HG03097 (cell line): ENCODE measurements at regions not wholly inside any gene's neighbourhood (a gene's known extent, or its start where the extent isn't known, plus 50 kb on each side); places are given as distances from the start of the nearest gene placed in this dataset.

Experiments used
- ATAC-seq: cut with Tn5 transposase; IDR thresholded peaks from one replicate; pipeline ENCODE4 v1.9.1; 2021; ENCODE audit not compliant: unreplicated experiment, low FRiP score

DNA sequence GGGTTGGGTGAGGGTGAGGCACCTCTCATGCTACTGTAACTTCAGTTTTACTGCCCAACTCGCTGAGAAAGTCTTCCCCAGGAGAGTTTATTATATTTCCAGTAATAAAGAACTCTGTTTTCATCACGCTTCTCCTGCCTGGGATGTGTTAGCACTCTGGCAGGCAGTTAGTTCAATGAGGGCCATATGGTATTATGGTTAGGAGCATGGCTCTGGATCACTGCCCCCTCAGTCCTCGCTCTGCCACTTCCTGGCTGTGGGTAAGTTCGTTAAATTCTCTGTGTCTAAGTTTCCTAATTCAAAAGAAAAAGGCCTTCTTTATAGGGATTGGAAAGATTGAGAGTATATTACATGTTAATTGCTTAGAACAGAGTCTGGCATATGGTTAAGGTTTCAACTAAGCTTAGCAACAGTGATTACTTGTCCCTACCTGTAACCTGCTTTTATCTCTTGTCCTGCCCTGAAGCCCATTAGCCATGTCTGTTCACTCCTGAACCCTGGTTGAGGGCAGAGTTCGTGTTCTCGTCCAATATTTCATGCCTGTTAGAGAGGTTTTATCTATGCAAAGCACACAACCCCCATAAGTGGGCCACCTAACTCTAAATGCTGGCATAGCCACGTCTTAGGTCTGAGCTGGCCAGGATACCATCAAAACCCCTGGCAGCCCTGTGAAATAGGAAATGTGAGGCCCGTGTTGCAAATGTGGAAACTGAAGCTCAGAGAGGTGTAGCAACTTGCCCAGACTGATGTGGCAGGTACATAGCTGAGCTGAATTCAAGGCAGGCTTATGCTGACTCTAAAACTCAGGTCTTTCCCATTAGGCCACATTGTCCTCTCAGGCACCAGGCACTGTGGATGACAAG is 342.5 kb upstream of the JARID2 start:
- no peak for ATAC-seq

DNA sequence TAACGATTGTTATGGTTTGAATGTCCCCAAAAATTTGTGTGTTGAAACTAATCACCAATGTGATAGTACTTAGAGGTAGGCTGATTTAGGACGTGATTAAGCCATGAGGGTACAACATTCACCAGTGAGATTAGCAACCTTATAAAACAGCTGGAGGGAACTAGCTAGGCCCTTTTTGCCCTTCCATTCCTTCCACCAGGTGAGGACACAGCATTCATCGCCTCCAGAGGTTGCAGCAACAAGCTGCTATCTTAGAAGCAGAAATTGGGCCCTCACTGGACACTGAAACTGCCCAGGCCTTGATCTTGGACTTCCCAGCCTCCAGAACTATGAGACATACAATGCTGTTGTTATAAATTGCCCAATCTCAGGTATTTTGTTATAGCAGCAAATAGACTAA is 340.7 kb upstream of the JARID2 start:
- no peak for ATAC-seq

DNA sequence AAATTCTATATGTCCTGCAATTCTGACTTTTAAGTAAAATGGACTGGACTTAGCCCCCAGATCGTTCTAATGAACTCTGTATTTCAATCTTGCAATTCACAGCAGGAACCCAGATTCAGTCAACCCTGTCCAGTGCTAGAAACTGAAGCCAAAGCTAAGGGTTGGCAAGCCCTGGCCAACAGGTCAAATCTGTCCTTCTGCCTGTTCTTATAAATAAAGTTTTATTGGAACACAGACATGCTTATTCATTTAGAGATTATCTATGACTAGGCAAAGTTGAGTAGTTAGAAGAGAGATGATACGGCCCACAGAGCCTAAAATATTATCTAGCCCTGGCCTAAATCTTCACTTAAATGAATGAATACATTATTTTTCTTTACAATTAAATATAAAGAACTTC is 339.2 kb upstream of the JARID2 start:
- no peak for ATAC-seq

DNA sequence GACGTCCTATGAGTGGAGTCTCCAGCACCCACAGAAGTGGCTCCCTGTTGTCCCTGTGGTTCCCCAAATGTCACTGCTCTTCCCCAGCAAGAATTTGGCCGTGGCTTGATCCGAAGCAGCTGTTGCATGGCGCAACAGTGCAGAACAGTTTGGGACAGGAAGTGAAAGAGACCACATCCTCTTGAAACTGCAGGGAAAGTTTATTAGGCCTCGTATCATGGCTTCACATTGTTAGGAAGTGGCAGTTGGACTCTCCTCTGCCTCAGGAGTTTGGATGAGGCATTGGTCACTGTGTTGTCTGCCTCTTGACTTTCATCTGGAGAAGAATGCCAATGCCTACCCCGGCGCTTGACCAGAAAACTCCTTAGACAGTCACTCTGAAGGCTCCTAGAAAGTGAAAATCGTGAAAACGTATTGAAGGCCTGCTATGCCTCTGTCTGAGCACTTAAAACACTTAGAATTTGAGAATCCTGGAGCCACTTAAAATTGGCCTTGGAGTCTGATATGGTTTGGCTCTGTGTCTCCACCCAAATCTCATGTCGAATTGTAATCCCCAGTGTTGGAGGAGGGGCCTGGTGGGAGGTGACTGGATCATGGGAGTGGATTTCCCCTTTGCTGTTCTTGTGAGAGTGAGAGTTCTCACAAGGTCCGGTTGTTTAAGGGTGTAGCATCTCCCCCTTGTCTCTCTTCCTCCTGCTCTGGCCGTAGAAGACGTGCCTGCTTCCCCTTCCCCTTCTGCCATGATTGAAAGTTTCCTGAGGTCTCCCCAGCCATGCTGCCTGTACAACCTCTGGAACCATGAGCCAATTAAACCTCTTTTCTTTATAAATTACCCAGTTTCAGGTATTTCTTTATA is 334.9 kb upstream of the JARID2 start:
- ATAC-seq = peak; percentile 81

DNA sequence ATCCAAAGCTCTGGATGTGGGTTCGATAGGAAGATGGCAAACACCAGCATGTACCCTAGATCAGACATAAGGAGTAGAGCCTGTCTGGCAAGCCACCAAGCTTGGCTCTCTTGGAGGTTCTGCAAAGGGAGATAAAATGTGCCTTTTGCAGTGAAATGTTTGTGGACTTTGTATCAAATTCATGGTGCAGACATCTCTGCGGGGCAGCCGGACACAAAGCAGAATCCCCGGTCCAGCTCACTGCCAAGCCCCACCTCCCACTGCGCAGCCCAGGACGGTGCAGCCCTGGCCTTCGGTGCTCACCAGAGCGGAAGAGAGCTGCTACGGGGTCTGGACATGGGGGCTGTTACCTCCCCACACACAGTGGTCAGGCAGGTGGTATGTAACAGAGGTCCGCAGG is 333.6 kb upstream of the JARID2 start:
- no peak for ATAC-seq

DNA sequence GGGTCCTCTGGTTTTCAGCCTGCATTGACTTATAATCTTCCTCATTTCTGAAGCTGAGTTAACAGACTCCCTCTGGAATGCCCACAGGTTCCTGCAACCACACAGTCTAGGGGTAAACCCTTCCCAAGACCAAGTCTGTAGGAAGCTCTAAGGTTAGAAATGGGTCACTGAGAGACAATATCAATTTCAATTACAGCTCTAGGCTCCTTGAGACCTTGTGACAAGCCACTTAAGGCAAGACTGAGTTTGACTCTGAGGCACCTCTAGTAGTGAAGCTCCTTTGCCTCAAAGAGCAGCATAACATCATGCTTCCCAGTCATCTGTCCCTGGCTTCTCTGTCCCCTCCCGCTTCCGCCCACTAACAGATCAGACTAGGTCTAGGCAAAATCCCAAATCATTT is 333.2 kb upstream of the JARID2 start:
- ATAC-seq = no peak

DNA sequence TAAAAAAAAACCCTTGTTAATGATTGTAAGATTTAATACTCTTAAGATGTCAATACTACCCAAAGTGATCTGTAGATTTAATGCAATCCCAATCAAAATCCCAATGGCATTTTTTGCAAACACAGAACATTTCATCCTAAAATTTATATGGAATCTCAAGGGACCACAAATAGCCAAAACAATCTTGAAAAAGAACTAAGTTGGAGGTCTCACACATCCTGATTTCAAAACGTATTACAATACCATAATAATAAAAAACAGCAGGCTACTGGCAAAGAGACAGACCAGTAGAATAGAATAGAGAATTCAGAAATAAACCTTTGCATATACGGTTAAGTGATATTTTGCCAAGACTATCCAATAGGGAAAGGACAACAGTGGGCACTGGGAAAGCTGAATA is 331.9 kb upstream of the JARID2 start:
- no peak for ATAC-seq

DNA sequence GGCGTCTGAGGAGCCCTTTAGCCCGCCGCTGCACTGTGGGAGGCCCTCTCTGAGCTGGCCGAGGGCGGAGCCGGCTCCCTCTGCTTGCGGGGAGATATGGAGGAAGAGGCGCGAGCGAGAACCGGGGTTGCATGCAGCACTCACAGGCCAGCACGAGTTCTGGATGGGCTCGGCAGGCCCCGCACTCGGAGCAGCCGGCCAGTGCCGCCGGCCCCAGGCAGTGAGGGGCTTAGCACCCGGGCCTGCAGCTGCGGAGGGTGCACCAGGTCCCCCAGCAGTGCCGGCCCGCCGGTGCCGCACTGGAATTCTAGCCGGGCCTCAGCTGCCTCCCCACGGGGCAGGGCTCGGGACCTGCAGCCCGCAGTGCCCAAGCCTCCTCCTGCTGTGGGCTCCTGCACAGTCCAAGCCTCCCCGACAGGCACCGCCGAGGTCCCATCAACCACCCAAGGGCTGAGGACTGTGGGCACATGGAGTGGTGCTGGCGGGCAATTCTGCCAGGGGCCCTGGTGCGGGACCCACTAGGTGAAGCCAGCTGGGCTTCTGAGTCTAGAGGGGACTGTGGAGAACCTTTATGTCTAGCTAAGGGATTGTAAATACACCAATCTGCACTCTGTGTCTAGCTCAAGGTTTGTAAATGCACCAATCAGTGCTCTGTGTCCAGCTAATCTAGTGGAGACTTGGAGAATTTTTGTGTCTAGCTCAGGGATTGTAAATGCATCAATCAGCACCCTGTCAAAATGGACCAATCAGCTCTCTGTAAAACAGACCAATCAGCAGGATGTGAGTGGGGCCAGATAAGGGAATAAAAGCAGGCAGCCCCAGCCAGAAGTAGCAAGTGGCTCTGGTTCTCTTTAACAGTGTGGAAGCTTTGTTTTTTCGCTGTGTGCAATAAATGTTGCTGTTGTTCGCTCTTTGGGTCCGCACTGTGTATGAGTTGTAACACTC is 329.7 kb upstream of the JARID2 start:
- ATAC-seq = no peak

DNA sequence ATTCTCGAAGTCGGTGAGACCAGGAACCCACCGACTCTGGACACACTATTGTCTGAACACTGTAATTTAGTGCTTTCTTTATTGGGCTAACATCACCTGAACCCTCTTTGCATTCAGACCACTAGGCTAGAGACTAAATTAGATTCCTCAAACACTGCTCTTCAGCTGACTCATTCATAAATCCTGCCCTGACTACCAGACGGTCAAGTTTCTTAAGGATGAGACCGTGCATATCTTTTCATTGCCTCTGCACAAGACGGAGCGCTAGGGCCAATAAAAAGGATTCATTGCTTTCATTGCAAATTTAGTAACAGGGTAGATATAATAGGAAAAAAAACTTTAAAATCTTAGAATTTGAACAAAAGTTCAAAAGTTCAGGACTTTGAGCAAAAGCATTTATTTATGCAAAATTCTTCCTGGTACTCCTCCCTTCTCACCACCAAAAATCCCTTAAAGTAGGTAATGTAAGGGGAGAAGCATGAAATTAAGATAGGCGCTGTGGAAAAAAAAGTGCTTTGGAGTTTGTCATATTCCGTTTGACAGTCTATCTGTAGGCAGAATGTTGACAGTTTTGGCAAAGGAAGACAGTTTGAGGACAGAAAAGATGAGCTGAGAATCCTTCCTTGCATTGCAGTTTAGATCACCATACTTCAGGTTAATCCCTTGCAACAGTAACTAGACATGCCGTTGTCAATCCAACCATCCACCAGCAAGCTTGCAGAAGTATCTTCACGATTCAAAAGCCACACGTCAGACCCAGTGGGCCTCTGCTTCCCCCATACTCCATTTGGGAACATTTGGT is 328.6 kb upstream of the JARID2 start:
- no peak for ATAC-seq

DNA sequence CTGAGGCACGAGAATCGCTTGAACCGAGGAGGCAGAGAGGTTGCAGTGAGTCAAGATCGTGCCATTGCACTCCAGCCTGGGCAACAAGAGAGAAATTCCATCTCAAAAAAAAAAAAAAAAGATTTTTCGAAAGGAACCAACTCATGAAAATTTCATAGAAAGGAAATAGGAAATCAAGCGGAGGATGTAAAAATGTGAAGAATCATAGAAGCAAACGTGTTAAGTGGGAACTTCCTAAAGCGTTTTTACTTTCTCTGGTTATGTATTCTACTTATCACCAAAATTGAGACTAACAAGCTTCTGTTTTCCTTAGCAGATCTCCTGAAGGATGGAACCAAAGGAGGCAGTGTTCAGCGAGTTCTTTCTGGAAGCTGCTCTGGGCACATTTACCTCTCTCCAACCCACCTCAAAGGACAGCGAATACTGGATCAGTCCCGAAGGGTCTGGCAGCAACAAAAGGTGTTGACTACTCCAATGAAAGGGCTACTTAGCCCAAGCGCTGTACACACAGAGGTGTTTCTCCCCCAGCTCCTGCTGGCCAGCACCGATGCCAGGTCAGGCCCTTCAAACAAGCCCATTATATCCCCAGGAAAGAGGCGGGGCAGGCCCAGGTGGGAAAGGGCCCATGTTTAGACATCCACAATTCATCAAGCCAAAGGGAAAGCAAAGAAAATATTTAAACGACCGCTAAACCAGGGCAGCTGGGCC is 327.5 kb upstream of the JARID2 start:
- ATAC-seq = no peak

DNA sequence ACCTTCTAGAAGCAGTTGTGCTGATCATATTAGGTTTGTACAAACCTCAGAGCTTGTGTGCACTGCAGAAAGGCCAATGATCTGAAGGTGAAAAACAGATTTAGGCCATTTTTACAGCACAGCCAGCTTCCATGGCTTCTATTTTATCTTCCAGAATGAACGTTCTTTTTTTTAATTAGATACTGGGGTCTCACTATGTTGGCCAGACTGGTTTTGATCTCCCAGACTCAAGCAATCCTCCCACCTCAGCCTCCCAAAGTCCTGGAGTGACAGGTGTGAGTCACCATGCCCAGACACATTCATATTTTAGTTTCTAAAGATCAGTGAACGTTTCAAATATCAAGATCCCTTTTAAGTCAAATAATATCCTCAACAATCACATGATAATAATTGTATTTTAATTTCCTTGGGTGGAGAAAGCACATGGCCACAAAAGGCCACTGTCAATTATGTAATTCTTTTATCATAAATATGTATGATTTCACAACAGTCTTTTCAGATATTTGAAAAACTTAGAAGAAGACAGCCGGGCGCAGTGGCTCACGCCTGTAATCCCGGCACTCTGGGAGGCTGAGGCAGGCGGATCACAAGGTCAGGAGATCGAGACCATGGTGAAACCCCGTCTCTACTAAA is 326.7 kb upstream of the JARID2 start:
- no peak for ATAC-seq

DNA sequence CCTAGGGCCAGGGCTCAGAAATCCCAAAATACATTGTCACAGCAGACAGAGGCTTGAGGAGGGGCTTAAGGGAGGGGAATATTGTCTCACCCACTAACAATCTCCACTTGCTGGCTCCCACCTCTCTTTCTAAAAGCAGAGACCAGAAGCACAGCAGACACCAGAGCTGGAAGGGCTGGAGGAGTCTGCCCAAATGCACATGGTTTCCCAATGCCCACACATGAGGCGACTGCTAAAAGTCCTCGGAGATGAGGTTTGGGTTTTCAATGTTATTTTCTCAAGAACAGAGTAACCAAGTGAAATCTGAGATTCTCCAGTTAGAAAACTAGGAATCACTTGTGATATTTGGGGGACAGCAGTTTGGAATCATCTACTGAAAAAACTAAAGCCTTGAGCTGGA is 325.6 kb upstream of the JARID2 start:
- no peak for ATAC-seq

DNA sequence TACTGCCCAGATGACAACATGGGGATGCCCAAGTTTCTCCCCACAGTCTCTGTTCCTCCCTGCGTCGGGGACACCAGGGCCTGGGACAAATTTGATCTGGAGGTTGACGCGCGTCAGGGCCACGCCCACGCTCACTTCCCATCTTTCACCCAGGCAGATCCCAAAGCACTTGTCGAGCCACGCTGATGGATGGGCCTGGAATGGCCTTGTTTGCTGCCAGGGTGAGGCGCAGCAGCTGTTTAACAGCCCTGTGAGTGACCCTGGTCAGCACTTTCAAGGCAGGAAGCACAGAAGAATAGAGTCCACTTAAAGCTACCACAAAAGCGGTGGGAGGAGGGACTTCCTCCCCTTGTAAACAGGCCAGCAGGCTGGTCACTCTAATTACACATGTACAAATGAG is 324.7 kb upstream of the JARID2 start:
- ATAC-seq = no peak

DNA sequence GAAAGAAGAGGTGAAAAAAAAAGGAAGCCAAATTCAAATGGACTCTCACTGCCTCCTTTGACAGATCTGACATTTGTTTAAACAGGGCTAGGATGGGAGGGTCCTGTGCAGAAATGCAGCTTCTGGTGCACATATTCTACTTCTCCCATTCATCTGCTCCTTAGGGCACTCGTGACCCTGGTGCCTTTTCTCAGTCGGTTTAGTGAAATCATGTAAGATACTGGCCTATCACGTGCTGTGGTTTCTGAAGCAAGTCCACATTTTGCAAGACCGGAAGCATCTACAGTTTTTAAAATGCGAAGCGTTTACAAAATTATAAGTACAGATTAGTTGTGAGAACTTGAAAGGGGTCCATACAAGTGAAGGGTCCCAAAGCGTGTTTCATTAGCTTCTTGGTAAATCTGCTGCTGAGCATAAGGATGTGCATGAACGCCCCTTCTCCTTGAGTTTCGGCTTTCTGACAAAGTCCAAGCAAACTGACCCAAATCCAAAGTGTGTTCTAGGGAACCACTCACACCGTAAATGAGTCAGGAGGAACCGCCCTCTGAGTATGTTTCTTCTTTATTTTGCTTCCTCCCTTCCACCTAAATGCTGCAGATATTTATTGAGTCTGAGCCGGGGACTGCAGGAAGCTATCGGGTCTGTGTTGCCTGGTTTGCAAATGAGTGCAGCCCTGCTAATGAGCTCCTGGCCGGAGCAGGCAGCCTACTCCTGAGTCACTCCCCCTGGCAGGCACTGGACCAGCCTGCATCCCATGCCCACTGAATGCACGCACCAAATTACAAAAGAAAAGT is 323.8 kb upstream of the JARID2 start:
- no peak for ATAC-seq

DNA sequence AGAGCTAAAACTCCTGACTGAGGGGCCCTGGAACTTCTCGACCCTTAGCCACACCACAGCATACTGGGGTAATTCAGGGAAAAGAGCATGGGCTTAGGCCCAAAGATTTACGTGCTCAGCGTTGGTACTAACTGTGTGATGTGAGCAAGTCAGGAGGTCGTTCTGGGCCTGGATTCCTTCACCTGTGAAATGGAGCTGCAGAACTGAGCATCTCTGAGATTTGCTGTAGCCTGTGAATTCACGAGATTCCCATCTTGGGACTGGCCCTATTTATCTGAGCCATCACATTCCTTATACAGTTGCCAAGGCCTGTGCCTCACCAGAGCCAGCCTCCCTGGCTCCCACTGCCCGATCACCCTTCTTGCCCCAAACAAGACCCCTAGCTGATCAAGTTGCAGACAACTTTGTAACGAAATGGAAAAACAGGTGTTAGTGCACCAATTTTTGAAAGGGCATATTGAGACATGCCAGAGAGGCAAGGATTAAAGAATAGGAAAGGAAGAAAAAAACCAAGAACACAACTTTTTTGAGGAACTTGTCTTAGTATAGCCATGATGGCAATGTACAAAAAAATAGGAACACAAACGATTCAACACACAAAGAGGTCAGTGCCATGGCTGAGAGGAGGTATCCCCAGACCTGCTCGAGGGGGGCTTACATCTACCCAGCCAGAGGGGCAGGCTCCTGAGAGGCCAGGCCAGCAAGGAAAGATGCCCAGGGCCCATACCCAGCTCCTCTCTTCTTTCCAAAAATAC is 323.0 kb upstream of the JARID2 start:
- ATAC-seq = no peak

DNA sequence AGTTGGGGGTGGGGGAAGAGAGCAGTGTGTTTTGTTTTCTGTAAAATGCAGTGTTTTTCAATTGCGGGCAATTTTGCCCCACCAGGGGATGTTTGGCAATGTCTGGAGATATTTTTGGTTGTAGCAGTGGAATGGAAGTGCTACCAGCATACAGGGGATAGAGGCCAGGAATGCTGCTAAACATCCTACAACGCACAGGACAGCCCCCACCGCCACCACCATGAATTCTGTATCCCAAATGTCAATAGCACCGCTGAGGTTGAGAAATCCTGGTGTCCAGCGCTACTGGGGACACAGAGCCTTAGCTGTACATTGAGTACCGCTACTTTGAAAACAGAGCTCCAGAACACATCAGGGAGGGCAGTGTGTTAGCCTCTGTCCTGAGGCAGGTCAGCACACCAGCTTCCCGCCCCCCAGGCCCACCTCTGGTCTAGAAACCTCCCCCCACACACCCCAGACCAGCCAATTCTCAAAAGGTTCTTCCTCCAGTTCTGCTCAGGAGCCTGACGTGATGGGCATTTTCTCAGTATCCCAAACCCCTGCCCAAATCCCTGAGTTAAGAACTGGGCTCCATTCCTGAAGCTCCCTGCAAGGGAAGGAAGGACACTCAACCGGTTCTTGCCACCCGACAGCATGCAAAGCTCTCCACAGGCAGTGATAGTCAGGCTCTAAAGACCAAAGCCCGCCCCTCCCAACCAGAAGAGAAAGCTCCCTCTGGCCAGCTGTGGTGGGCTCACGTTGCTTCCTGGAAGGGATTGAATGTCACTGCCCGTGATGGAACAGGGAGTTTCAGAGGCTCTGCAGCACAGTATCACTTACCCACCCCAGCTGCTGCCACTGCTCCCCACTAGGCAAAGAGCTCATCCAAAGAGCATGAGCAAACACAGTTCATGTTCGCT is 321.5 kb upstream of the JARID2 start:
- no peak for ATAC-seq
